ENCODE measurements at regions not wholly inside any gene's neighbourhood (a gene's known extent, or its start where the extent isn't known, plus 50 kb on each side); places are given as distances from the start of the nearest gene placed in this dataset.

GRCh38 chr2:217116610-217117009, 256.7 kb upstream of the TNP1 start:
- no peak for TF ChIP-seq CTCF (IDR thresholded peaks at IDR 0.05)
- TF ChIP-seq POLR2AphosphoS5 (IDR thresholded peaks at IDR 0.05), result no peak
- TF ChIP-seq POLR2A (IDR thresholded peaks at IDR 0.05), result no peak
